ENCODE measurements at regions not wholly inside any gene's neighbourhood (a gene's known extent, or its start where the extent isn't known, plus 50 kb on each side); places are given as distances from the start of the nearest gene placed in this dataset.

- TF ChIP-seq CTCF (IDR thresholded peaks at IDR 0.05; ENCODE audit: low read depth, low read length, poor library complexity, severe bottlenecking): no peak
- TF ChIP-seq EZH2phosphoT487 (IDR thresholded peaks at IDR 0.05; ENCODE audit: borderline replicate concordance, low read length): no peak
Measured at GRCh38 chr4:124883632-124884031, 171.1 kb upstream of the ANKRD50 start.

Data from DOHH2 (cell line).